Activated CD4-positive, alpha-beta T cell treated with anti-CD3 and anti-CD28 coated beads for 24 hours (primary cell): ENCODE measurements at regions not wholly inside any gene's neighbourhood (a gene's known extent, or its start where the extent isn't known, plus 50 kb on each side); places are given as distances from the start of the nearest gene placed in this dataset.

Experiments used
- DNase-seq, 2 donors: peaks; one replicate each; pipeline ENCODE4 v3.0.0-alpha.2; 2020; ENCODE audit warnings: low read depth in 2 of 2

DNA sequence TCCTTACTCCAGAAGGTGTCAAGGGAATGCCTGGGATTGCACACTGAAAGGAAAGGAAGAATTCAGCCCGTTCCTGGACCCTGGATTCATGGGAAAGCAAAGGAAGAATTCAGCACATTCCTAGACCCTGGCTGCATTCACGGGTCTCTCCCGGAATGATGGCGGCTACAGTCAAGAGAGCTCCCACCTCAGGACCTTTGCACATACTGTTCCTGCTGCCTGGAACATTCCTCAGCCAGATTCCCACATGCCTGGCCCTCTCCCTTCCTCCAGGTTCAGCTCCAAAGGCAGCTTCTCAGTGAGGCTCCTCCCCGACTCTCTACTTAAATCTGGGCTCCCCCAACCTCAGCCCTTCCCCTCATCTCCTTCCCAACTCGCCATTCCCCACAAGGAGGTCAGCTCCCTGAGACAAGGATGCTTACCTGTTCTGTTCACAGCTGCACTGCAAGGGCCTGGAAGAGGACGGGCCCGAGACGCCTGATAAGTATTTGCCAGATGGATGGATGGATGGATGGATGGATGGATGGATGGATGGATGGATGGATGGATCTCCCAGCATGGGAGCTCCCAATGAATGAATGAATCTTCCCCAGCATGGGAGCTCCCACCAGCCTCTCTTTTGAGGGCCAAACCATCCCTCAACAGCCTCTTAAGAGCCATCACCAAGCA lies 77.4 kb downstream of the NCOR2 start:
- DNase-seq = no peak

DNA sequence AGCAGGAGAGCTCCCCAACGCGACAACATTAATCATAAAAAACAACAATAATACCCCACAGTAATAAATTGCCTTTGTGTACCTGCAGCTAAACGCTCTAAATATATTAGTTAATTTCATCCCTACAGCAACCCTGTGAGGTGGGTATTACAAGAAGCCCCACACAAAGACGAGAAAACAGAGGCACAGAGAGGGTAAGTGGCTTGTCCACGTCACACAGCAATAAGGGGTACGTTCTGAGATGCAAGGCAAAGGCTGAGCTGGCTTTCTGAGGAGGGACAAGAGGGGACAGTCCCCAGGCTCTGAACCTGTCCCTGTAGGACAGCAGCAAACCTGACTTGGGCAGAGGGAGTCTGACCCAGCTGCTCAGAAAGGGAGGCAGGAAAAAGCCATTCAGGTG lies 78.2 kb downstream of the NCOR2 start:
- DNase-seq = no peak

DNA sequence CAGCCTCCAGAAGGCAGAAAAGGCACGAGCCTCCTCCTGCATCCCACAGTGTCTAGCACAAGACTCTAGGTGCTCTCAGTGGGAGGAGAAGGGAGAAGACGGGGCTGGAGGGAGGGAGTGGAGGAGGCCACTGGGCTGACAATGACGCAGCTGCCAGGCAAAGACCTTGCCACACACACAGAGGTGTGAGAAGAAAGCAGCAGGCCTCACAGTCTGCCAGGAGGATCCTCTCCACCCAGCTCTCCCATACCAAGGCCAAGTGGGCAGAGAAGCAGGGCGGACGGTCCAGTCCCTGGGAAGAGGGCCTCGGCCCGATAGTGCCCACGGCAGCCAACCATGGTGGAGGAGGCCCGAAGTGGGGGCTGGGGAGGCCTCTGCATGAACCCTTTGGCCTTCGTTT lies 78.9 kb downstream of the NCOR2 start:
- no peak for DNase-seq

DNA sequence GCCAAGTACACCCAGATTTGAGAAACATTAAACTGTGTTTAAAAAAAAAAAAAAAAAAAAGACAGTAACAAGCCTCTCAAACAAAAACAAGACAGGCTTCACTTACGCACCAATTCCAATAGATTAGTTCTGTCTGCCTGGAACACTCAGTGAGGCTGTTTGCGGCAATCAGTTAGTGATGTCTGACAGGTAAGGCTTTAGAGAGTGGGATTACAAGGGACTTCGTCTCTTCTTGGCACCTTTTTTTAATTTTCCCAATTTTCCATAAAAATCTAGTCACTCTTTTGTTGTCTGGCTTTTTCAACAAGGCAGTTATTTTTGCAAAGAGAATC lies 79.6 kb downstream of the NCOR2 start:
- DNase-seq = no peak

DNA sequence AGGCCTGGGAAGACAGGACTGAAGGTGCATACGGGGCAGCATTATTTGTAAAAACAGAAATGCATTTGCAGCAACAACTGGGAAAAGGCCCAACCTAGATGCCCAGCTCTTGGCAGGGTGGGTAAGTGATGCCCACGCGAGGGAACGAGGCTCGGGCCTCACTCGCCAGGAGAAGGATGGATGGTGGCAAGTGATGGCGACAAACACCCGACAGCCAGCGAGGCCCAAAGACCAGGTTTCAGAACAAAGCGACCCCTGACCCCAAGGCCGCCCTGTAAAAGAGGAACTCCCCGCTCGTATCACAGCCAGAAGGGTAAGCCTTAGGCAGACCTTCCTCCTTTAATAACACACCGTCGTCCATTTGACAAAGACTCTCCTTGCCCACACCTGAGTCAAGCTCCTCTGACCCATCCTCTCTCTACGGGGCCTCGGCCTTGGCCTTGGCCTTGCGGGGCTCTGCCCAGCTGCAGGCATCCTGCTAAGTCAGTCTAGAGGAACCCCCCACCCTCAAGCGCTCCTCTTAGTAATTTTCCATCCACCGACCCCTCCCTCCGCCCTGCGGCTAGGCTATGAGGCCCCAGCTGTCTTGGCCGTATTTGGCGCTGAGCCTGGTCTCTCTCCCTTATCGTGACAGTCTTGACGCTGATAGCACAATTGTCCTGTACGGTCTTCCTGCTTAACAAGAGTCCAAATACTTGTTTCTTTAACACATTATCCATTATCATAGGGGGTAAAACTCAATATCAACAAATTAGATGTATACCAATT lies 80.2 kb downstream of the NCOR2 start:
- no peak for DNase-seq

DNA sequence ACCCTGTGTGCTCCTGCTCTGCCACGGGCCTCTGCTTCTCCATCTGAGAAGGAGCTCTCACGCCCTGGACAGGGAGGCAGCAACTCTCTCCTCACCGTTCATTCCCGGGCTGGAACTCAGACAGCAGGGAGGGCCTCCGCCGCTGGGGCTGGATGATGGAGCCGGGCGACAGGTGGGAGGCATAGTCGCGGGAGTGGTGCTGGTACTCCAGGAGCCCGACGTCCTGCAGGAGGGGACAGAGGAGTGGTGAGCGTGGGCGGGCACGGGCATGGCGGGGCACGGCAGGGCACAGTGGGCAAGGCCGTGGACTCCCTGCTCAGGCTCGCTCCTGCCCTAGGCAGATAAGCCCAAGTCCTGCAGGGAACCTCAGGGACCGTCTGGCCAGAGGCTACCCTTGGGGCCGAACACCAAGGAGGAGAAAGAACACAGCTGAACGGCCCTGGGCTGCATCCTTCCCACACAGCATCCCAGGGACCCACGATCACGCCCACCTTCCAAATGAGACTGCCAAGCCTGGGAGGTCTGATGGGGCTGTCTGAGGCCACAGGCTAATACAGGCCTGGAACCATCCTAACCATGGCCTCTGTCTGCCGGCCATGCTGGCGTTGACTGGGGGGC lies 81.0 kb downstream of the NCOR2 start:
- DNase-seq = no peak

DNA sequence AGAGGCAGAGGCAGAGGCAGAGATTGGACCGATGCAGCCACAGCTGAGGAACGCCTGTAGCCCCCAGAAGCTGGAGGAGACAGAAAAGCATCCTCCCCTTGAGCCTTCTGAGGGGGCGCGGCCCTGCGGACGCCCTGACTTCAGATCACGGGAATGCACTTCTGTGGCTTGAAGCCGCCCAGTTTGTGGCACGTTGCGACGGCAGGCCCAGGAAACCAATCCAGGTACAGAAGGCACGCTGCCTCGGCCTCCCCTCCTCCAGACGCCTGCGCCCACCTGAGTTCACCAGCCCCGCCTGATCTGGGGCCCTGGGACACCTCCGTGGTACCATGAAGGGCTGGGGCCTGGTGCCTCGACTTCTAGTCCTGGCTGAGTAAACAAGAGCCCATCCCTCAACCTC lies 82.0 kb downstream of the NCOR2 start:
- no peak for DNase-seq

DNA sequence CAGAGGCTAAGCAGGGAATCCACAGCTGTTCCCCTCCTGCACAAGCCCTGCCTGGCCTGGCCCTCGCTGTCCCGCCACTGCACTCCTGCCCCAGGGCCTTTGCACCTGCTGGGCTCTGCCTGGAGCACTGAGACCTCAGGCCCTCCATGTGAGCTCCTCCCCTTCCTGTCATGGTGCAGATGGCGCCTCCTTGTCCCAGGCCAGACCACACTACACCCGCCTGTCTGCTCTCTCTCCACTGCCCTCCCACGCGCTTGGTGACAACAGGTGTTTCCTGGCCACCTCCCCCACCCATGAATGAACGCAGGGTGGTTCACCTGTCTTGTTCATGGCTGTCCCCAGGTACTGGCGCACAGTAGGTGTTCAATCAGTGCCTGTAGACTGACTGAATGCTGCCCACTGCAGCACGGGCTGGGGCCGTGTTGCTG lies 82.9 kb downstream of the NCOR2 start:
- DNase-seq = no peak

DNA sequence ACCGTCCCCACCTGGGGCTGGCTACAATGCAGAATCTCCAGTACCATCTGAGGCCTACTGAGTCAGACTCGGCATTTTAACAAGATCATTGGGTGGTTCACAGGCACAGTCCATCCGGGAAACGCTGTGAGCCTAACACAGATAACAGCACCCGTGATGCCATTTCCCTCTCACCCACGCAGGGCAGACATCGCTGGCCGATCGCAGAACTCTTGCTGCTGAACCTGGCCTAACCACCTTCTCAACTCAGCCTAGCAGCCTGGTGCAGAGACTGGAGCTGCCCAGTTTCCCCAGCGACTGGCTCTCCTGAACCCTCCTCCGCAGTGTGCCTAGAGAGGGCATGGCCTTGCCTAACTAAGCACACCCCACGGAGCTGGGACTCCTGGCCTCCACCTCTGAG lies 83.3 kb downstream of the NCOR2 start:
- no peak for DNase-seq

DNA sequence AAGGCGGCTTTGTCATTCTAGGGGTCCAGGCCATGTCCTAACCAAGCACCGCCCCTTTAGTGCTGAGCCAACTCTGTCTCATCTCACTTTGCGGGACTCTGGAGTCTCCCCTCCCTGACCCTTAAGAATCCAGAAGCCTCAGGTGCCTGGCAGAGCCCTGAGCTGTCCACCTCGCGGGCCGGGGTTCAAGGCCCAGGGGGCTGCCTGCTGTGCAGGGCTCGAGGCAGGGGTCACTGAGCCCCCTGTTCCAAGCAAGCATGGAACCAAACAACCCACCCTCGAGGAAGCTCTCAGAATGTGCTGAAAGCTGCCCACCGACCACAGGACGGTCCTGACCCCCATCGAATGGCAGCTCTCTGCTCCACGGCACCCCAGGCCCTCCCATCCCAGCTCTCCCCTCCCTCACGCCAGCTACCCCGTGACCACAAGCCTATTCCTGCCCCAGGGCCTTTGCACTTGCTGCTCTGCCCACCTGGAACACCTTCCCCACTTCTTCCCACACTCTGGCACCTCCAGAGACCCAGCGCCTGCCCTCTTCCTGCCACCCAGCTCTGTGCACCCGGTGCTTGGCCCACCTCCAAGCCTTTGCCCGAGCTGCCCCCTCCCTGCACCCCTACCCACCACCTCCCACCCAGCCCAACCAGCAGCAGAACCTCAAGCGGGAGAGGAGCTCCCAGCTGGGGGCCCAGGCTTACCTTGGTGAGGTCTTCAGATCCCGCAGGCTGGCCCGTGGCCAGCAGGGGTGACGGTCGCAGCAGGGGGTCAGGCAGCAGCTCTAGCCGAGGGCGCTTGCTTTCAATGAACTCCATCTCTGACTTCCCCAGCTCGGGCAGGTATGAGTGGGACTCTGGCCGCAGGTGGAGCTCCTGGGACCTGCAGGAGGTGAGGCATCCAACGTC lies 84.3 kb downstream of the NCOR2 start:
- DNase-seq = no peak

DNA sequence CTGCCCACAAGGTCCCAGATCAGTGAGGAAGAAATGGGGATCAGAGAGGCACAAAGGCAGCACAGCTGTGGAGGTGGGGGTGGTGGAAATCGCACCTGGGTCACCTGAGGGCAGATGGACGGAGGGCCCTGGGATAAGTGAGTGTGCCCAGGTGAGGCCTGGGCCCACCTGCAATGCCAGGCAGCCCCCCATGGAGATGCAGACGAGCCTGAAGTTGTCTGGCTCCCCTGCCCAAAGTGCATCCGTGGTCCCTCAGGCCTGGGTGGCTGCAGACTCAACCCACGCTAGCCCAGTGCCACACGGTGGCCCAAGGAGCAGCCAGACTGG lies 84.9 kb downstream of the NCOR2 start:
- no peak for DNase-seq

DNA sequence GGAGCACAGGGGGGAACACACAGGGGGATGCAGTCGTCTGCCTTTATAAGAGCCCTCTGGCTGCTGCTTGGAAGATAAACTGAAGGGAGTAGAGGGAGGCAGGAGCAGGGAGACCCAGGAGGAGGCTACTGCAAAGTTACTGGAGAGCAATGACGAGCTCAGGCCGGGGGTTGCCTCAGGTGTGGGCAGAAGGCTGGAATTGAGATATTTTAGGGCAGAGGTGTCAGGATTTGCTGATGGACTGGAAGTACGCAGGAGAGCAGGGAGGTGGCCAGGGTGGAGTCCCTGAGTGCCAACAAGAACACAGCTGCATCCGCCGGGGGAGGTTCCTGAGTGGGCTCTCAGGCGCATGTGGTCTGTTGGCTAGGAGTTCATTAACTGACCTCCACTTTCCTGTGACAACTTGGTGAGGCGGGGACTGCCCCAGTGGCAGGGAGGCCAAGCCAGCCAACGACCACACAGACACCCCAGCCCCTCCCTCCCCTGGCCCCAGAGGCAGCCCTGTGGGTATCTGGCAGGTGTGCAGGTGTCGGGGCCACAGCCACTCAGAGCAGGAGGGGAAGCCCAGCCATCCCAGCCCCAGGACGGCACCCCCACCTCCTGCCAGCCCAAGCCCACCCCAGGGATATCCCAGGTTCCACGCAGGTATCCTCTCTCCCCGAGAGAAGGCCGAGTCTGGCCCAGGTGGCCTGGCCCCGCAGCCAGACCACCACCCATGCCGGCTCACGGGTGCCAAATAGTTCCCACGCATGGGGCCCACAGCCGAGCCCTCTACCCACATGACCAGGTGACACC lies 85.4 kb downstream of the NCOR2 start:
- DNase-seq = no peak

DNA sequence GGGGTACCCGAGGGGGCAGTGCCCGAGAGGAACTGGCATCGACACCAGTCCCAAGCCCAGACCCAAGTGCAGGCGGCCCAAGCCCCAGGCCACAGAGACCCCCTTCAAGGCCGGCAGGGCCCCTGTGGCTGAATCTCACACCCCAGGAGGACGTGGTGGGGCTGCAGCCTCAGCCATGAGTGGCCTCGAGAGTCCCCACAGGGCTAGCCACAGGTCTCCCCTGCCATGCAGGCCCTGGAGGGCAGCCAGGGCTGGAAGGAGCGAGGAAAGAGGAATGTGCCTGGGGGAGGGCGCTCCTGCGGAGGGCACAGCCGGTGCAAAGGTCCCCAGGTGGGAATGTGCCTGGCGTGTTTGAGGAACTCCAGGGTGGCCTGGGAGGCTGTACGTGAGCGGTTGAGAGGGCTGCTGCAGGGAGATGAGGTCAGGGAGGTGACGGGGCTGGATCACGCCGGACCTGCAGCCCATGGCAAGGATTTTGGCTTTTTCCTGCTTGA lies 86.1 kb downstream of the NCOR2 start:
- no peak for DNase-seq

DNA sequence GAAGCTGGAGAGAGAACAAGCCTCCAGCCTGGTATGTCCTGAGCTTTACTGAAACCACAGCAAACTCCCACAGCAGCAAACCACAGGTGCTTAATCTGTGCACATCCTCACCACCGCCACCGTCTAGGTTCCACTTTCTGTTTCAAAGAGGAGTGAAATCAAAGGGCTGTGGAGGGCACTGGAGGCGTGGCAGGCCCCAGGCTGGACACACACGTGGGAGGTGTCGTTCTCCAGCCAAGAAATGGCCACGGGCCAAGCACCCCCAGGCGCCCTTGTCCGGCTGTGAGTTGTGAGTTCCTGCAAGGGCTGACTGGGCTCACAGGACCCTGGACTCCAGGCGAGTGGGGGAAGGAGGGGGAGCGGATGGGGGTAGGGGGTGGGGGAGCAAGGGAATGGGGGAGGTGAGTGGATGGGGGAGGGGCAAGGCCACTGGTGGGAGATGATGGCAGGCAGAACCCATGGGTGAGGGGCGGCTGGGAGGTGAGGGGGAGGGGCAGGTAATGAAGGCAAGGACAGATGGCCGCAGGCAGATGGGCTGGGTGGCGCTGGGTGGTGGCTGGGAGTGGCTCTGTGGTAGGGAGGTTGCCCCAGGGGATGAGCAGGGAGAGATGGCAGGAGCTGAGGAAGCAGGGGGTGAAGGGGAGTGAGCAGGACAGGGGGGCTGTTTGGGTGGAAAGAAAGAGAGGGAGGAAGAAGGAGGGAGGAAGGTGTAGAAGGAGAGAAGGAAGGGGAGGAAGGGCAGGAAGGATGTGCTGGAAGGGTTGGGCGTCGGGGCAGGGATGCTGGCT lies 86.7 kb downstream of the NCOR2 start:
- DNase-seq = peak in 1 of 2 donors; percentile 43

DNA sequence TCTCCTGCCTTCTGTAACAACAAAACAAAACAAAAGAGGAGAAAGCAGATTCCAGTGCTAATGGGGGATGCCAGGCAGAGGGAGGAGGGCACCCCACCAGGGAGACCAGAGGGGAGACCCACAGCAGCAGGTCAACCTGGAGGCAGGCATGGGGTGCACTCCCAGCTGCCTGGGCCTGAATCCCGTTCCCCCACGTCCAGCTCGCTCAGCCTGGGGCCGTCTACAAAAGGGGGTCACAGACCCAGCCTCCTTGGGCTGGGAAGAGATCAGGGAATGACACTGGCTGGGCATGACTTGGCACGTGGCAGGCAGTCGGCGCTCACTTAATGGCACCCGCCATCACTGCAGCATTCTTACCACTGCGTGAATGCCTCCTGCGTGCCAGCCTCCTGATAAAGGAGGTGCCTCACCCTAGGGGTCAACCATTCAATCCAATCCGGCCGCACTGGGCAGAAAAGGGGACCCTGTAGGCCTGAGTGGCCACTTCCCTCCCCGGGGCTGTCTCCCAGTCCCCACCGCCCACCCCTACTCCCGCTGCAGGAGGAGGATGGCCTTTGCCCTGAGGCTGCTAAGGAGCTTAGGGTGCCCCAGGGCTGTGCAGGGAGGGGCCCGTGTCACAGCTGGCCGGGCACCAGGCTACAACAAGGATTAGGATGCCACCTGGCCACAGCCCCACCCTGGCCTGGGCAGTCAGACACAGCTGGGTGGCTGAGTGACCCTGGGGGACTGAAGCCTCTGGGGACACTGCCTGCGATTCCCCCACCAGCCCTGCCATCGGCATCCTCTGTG lies 87.5 kb downstream of the NCOR2 start:
- no peak for DNase-seq

DNA sequence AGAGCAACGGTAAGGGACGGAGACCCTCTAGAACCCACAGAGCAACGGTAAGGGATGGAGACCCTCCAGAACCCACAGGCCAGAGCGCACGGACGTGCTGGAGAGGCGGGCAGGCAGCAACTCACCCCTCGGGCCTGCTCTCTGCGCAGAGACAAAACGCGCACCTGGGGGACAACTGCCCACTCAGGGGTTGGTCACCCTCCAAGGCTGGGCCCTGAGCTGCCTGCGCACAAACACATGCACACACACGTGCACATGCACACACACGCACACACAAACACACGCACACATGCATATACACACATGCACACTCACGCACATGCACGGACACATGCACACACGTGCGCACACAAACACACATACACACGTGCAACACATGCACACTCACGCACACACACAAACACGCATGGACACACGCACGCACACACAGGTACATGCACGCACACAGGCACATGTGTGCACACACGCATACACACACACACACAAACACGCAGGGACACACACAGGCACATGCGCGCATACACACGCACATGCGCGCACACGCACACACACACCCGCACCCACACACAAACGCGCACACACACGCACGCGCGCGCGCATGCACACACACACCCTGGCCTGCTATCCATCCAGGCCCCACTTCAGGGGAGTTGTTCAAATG lies 88.3 kb downstream of the NCOR2 start:
- DNase-seq = no peak

DNA sequence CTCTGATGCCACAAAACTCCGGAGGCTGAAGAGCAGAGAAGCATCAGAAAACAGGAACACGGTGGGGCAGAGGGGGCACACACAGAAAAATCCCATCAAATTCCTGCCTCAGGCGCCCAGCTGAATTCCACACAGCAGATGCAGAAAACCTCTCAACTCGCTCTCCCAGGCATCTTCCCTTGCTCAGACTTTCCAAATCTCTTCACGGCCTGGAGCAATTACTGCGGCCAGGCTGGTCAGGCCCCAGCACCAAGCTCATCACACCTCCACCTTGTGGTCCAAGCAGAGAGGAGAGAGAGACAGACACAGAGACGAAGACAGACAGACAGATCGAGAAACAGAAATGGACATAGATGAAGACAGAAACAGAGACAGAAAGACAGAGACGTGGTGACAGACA lies 89.0 kb downstream of the NCOR2 start:
- no peak for DNase-seq

DNA sequence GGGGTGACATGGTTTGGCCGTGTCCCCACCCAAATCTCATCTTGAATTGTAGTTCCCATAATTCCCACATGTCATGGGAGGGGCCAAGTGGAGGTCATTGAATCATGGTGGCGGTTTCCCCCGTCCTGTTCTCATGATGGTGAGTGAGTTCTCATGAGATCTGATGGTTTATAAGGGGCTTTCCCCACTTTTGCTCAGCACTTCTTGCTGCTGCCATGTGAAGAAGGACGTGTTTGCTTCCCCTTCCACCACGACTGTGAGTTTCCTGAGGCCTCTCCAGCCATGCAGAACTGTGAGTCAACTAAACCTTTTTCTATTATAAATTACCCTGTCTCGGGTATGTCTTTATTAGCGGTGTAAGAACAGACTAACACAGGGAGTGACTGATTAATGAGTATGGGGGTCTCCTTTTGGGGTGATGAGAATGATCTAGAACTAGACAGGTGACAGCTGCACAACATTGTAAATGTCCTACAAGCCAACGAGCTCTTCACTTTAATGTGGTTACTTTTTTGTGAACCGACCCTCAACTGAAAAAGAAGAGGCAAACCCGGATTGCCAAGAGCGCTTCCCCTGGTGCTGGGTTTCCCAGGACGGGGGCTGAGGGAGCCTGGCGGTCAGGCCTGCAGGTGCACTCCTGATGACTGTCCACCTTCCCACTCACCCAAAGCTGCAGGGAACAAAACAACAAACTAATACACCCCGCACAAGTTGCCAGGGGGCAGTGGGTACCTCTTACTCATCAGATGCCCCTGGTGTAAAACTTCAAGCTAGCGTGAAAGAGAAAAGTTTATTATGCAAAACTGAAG lies 90.1 kb downstream of the NCOR2 start:
- no peak for DNase-seq
